GM12878 (cell line): ENCODE measurements at regions not wholly inside any gene's neighbourhood (a gene's known extent, or its start where the extent isn't known, plus 50 kb on each side); places are given as distances from the start of the nearest gene placed in this dataset.

Experiments used
- CHD1 ChIP-seq: IDR thresholded peaks from 2 replicates; pipeline ENCODE4 v1.6.1; 2012; ENCODE audit warnings: low read depth, low read length, improper control_type of control experiment
- FOXK2 ChIP-seq: fragments of 450-650 bp; IDR thresholded peaks from 2 replicates; pipeline ENCODE4 v1.6.1; 2017; ENCODE audit warnings: mild to moderate bottlenecking, moderate library complexity
- KDM1A ChIP-seq: fragments of 200-600 bp; sonication (generic); IDR thresholded peaks from 2 replicates; pipeline ENCODE4 v1.6.1; 2016; ENCODE audit warnings: borderline replicate concordance
- PML ChIP-seq: IDR thresholded peaks from 2 replicates; pipeline ENCODE4 v1.6.1; 2012; ENCODE audit warnings: low read length, inconsistent platforms
- SP1 ChIP-seq: IDR thresholded peaks from one replicate; pipeline ENCODE4 v1.6.1; 2011; ENCODE audit warnings: low read depth, low read length

DNA sequence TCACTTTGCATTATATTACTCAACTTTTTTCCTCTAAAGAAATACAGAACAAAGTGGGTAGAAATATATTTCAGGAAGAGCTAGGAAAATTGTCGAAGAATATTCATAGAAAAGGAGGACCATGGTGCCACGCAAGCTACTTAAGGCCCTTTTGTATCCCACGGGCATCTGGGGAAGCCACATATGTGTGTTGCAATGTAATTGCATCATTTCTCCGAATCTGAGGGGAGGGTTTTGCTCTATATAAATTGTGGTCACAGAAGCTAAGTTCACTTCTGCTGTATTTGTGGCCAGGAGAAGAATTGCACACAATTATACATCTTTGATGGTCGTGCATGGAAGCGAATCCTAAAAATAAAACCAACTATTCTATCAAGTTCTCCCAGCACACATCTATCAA, 360.3 kb downstream of the IRS1 start:
- TF ChIP-seq CHD1: no peak
- TF ChIP-seq PML: no peak
- TF ChIP-seq FOXK2: no peak
- no peak for TF ChIP-seq KDM1A
- TF ChIP-seq SP1: no peak
